ENCODE measurements at regions not wholly inside any gene's neighbourhood (a gene's known extent, or its start where the extent isn't known, plus 50 kb on each side); places are given as distances from the start of the nearest gene placed in this dataset.

- TF ChIP-seq FOSL2 (IDR thresholded peaks at IDR 0.05): peak; percentile 71
- TF ChIP-seq FOSL2 (CRISPR knock-in tag; IDR thresholded peaks at IDR 0.05): peak; percentile 82
- TF ChIP-seq TFCP2L1 (CRISPR knock-in tag; IDR thresholded peaks at IDR 0.05): no peak
- TF ChIP-seq POLR2AphosphoS2 (conservative IDR thresholded peaks at IDR 0.05; ENCODE audit: low read length): no peak
- TF ChIP-seq ZSCAN20 (CRISPR knock-in tag; IDR thresholded peaks at IDR 0.05): no peak
- TF ChIP-seq CEBPB (IDR thresholded peaks at IDR 0.05): peak in 1 of 2 experiments; percentile 48; a peak in 2 of 4 replicates
- no peak for TF ChIP-seq MAFK (IDR thresholded peaks at IDR 0.05; ENCODE audit: partially characterized antibody)
- TF ChIP-seq RFX5 (IDR thresholded peaks at IDR 0.05): no peak
- no peak for TF ChIP-seq ZC3H11A (IDR thresholded peaks at IDR 0.05)
Observed at GRCh38 chr13:44713788-44714469, 137.8 kb upstream of the TSC22D1 start (continued).

- Histone ChIP-seq H3K4me1 (peaks cover 41% of the 10 kb centered on the region), H3K27ac (peak overlapping the region; percentile 31 to 92; a peak in 5 of 6 replicates), H3K4me2 (no peak overlapping the region), H3K9me3 (peaks cover 7% of the 10 kb centered on the region; the same call in 1 of the 3 replicates), H3K4me3 (no peak overlapping the region)
- FAIRE-seq (no peak), DNase-seq (ENCODE audit: low read depth in 1 of 2, low spot score in 1 of 2) (no peak), ATAC-seq (no peak)
- ChIA-PET CTCF (interaction anchor here (1.0 to 1.3 kb wide), 2 partner anchors 14 to 107 kb away, joined by 3 to 4 read pairs; no protein-coding TSS in a partner anchor), POLR2A (no interaction called here)
- TF ChIP-seq BHLHE40 (IDR thresholded peaks at IDR 0.05; ENCODE audit: low read depth, low read length) (no peak), POLR2AphosphoS2 (conservative IDR thresholded peaks at IDR 0.05; ENCODE audit: low read length) (no peak), NFE2L2 (conservative IDR thresholded peaks at IDR 0.05; ENCODE audit: low read length) (no peak), TP53 (CRISPR knock-in tag; IDR thresholded peaks at IDR 0.05) (no peak), MAX (IDR thresholded peaks at IDR 0.05) (no peak), JUNB (IDR thresholded peaks at IDR 0.05) (no peak), ESRRA (IDR thresholded peaks at IDR 0.05; ENCODE audit: borderline replicate concordance, low read length) (no peak), NPAS2 (CRISPR knock-in tag; IDR thresholded peaks at IDR 0.05; ENCODE audit: borderline replicate concordance) (no peak), RFX5 (IDR thresholded peaks at IDR 0.05) (no peak), MAFK (IDR thresholded peaks at IDR 0.05; ENCODE audit: partially characterized antibody) (no peak), HDAC2 (IDR thresholded peaks at IDR 0.05) (no peak), HES2 (IDR thresholded peaks at IDR 0.05) (no peak), RARB (CRISPR knock-in tag; IDR thresholded peaks at IDR 0.05) (no peak)
- TF ChIP-seq, protein P1, sequence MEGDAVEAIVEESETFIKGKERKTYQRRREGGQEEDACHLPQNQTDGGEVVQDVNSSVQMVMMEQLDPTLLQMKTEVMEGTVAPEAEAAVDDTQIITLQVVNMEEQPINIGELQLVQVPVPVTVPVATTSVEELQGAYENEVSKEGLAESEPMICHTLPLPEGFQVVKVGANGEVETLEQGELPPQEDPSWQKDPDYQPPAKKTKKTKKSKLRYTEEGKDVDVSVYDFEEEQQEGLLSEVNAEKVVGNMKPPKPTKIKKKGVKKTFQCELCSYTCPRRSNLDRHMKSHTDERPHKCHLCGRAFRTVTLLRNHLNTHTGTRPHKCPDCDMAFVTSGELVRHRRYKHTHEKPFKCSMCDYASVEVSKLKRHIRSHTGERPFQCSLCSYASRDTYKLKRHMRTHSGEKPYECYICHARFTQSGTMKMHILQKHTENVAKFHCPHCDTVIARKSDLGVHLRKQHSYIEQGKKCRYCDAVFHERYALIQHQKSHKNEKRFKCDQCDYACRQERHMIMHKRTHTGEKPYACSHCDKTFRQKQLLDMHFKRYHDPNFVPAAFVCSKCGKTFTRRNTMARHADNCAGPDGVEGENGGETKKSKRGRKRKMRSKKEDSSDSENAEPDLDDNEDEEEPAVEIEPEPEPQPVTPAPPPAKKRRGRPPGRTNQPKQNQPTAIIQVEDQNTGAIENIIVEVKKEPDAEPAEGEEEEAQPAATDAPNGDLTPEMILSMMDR (IDR thresholded peaks at IDR 0.05): no peak
- TF ChIP-seq, protein P2, sequence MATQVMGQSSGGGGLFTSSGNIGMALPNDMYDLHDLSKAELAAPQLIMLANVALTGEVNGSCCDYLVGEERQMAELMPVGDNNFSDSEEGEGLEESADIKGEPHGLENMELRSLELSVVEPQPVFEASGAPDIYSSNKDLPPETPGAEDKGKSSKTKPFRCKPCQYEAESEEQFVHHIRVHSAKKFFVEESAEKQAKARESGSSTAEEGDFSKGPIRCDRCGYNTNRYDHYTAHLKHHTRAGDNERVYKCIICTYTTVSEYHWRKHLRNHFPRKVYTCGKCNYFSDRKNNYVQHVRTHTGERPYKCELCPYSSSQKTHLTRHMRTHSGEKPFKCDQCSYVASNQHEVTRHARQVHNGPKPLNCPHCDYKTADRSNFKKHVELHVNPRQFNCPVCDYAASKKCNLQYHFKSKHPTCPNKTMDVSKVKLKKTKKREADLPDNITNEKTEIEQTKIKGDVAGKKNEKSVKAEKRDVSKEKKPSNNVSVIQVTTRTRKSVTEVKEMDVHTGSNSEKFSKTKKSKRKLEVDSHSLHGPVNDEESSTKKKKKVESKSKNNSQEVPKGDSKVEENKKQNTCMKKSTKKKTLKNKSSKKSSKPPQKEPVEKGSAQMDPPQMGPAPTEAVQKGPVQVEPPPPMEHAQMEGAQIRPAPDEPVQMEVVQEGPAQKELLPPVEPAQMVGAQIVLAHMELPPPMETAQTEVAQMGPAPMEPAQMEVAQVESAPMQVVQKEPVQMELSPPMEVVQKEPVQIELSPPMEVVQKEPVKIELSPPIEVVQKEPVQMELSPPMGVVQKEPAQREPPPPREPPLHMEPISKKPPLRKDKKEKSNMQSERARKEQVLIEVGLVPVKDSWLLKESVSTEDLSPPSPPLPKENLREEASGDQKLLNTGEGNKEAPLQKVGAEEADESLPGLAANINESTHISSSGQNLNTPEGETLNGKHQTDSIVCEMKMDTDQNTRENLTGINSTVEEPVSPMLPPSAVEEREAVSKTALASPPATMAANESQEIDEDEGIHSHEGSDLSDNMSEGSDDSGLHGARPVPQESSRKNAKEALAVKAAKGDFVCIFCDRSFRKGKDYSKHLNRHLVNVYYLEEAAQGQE (IDR thresholded peaks at IDR 0.05): no peak
- 95% methylated on average over 1 of the region's 1 CpG for WGBS (ENCODE audit: missing lambda C conversion rate)
Observed at GRCh38 chr13:44711706-44712105, 135.6 kb upstream of the TSC22D1 start.
